ENCODE measurements at regions not wholly inside any gene's neighbourhood (a gene's known extent, or its start where the extent isn't known, plus 50 kb on each side); places are given as distances from the start of the nearest gene placed in this dataset.

- no peaks in the 10 kb centered on the region for H3K9me3 ChIP-seq (ENCODE audit: control insufficient read depth, insufficient read depth, low read length)
- no peaks in the 10 kb centered on the region for H3K4me1 ChIP-seq (ENCODE audit: control insufficient read depth, insufficient read depth, low read length)
- no peak overlapping the region for H3K4me3 ChIP-seq (ENCODE audit: low read length)
- no peak for DNase-seq (ENCODE audit: low read depth, low spot score)
- H3K27ac ChIP-seq (ENCODE audit: low read length), result no peak overlapping the region
- no peaks in the 10 kb centered on the region for H3K27me3 ChIP-seq (ENCODE audit: control insufficient read depth, insufficient read depth, low read length)
- H3K36me3 ChIP-seq (ENCODE audit: control insufficient read depth, insufficient read depth, low read length), result no peaks in the 10 kb centered on the region
Measured at GRCh38 chr4:163419074-163419473, 54.5 kb downstream of the TKTL2 start.

GRCh38 chr4:163415668-163416067 lies 57.9 kb downstream of the TKTL2 start:
- no peaks in the 10 kb centered on the region for H3K36me3 ChIP-seq (ENCODE audit: control insufficient read depth, insufficient read depth, low read length)
- WGBS (ENCODE audit: insufficient coverage, insufficient read length), result no CpG with 5 or more reads among the region's 3 CpGs
- no peaks in the 10 kb centered on the region for H3K4me1 ChIP-seq (ENCODE audit: control insufficient read depth, insufficient read depth, low read length)
- no peaks in the 10 kb centered on the region for H3K9me3 ChIP-seq (ENCODE audit: control insufficient read depth, insufficient read depth, low read length)
- H3K27ac ChIP-seq (ENCODE audit: low read length), result no peak overlapping the region
- H3K27me3 ChIP-seq (ENCODE audit: control insufficient read depth, insufficient read depth, low read length), result no peaks in the 10 kb centered on the region
- H3K4me3 ChIP-seq (ENCODE audit: low read length), result no peak overlapping the region
- DNase-seq (ENCODE audit: low read depth, low spot score), result peak; percentile 16

GRCh38 chr4:163414275-163414674 lies 59.3 kb downstream of the TKTL2 start:
- WGBS (ENCODE audit: insufficient coverage, insufficient read length), result no CpG with 5 or more reads among the region's 3 CpGs
- no peak overlapping the region for H3K27ac ChIP-seq (ENCODE audit: low read length)

GRCh38 chr4:163404580-163404979 lies 60.9 kb downstream of the NPY5R start:
- Histone ChIP-seq H3K4me3 (ENCODE audit: low read length) (no peak overlapping the region), H3K4me1 (ENCODE audit: control insufficient read depth, insufficient read depth, low read length) (no peaks in the 10 kb centered on the region), H3K27ac (ENCODE audit: low read length) (no peak overlapping the region), H3K9me3 (ENCODE audit: control insufficient read depth, insufficient read depth, low read length) (no peaks in the 10 kb centered on the region), H3K27me3 (ENCODE audit: control insufficient read depth, insufficient read depth, low read length) (no peaks in the 10 kb centered on the region), H3K36me3 (ENCODE audit: control insufficient read depth, insufficient read depth, low read length) (no peaks in the 10 kb centered on the region)
- no CpG with 5 or more reads among the region's 5 CpGs for WGBS (ENCODE audit: insufficient coverage, insufficient read length)
- no peak for DNase-seq (ENCODE audit: low read depth, low spot score)

More at GRCh38 chr4:163414275-163414674, 59.3 kb downstream of the TKTL2 start:
- H3K4me3 ChIP-seq (ENCODE audit: low read length), result no peak overlapping the region
- no peaks in the 10 kb centered on the region for H3K27me3 ChIP-seq (ENCODE audit: control insufficient read depth, insufficient read depth, low read length)
- H3K4me1 ChIP-seq (ENCODE audit: control insufficient read depth, insufficient read depth, low read length), result no peaks in the 10 kb centered on the region
- H3K9me3 ChIP-seq (ENCODE audit: control insufficient read depth, insufficient read depth, low read length), result no peaks in the 10 kb centered on the region
- DNase-seq (ENCODE audit: low read depth, low spot score), result no peak
- H3K36me3 ChIP-seq (ENCODE audit: control insufficient read depth, insufficient read depth, low read length), result no peaks in the 10 kb centered on the region

- Histone ChIP-seq H3K27ac (ENCODE audit: low read length) (no peak overlapping the region), H3K27me3 (ENCODE audit: control insufficient read depth, insufficient read depth, low read length) (no peaks in the 10 kb centered on the region), H3K9me3 (ENCODE audit: control insufficient read depth, insufficient read depth, low read length) (no peaks in the 10 kb centered on the region), H3K4me1 (ENCODE audit: control insufficient read depth, insufficient read depth, low read length) (no peaks in the 10 kb centered on the region), H3K4me3 (ENCODE audit: low read length) (no peak overlapping the region), H3K36me3 (ENCODE audit: control insufficient read depth, insufficient read depth, low read length) (no peaks in the 10 kb centered on the region)
- DNase-seq (ENCODE audit: low read depth, low spot score), result no peak
- WGBS (ENCODE audit: insufficient coverage, insufficient read length), result no CpG with 5 or more reads among the region's 1 CpG
Measured at GRCh38 chr4:163404080-163404479, 60.4 kb downstream of the NPY5R start.

All from iPS DF 6.9 (cell line).